HEK293 (cell line): ENCODE measurements at regions not wholly inside any gene's neighbourhood (a gene's known extent, or its start where the extent isn't known, plus 50 kb on each side); places are given as distances from the start of the nearest gene placed in this dataset.

ENCODE experiments used
- CTCF ChIA-PET: fragments of 350-600 bp; formaldehyde crosslinking; extraction: SDS; loops from one replicate; lab custom pipeline; 2021; ENCODE audit warnings: antibody characterized with exemption; lab: Yijun Ruan, JAX
- POLR2A ChIA-PET: fragments of 300-600 bp; formaldehyde crosslinking; extraction: SDS; loops from one replicate; lab custom pipeline; 2020; ENCODE audit warnings: antibody characterized with exemption, inconsistent platforms; lab: Yijun Ruan, JAX
- H3K27ac ChIP-seq: fragments of 200-500 bp; sonication (Bioruptor generic); 2 replicates; pipeline ENCODE4 v1.5.1; 2014; ENCODE audit warnings: low read depth, low read length, control low read depth, inconsistent platforms; ENCODE audit errors: extremely low read depth
- H3K36me3 ChIP-seq, 2 experiments: fragments of 200-500 bp in 1 of 2; sonication (Bioruptor generic) in 1 of 2; 1 replicate in 1 of 2; 2 replicates in 1 of 2; pipeline ENCODE4 v1.5.1; 2014 to 2017; ENCODE audit warnings: inconsistent platforms in 2 of 2, low read length in 2 of 2; ENCODE audit not compliant: control insufficient read depth in 2 of 2, insufficient read depth in 1 of 2
- H3K4me1 ChIP-seq: fragments of 200-500 bp; sonication (Bioruptor generic); 2 replicates; pipeline ENCODE4 v1.5.1; 2014; ENCODE audit warnings: mild to moderate bottlenecking, low read length, inconsistent platforms; ENCODE audit not compliant: control insufficient read depth, insufficient read depth
- H3K4me3 ChIP-seq: 2 replicates; pipeline ENCODE4 v1.5.1; 2011; ENCODE audit warnings: low read depth, mild to moderate bottlenecking, control low read depth, low read length, moderate library complexity
- H3K9me3 ChIP-seq: fragments of 200-500 bp; sonication (Bioruptor generic); 2 replicates; pipeline ENCODE4 v1.5.1; 2014; ENCODE audit warnings: low read depth, low read length, inconsistent platforms; ENCODE audit not compliant: control insufficient read depth, insufficient read depth
- GLI2 ChIP-seq: fragments of 450-650 bp; formaldehyde crosslinking; IDR thresholded peaks from 2 replicates; pipeline ENCODE4; 2017; ENCODE audit warnings: missing biosample characterization, missing genetic modification characterization, low read depth, borderline replicate concordance
- GLI4 ChIP-seq: fragments of 450-650 bp; formaldehyde crosslinking; IDR thresholded peaks from 2 replicates; pipeline ENCODE4 v1.5.1; 2016; ENCODE audit warnings: missing biosample characterization, missing genetic modification characterization
- HOXA7 ChIP-seq: sonication (generic); formaldehyde crosslinking; IDR thresholded peaks from 2 replicates; pipeline ENCODE4 v1.8.1; 2022; ENCODE audit warnings: missing genetic modification reagents, borderline replicate concordance
- KLF16 ChIP-seq: fragments of 450-650 bp; formaldehyde crosslinking; IDR thresholded peaks from 2 replicates; pipeline ENCODE4 v1.5.1; 2017; ENCODE audit warnings: missing biosample characterization, missing genetic modification characterization
- KLF9 ChIP-seq: fragments of 450-650 bp; formaldehyde crosslinking; IDR thresholded peaks from 2 replicates; pipeline ENCODE4 v1.5.1; 2016; ENCODE audit warnings: missing biosample characterization, missing genetic modification characterization, low read depth
- OSR2 ChIP-seq: fragments of 450-650 bp; formaldehyde crosslinking; IDR thresholded peaks from 2 replicates; pipeline ENCODE4 v1.5.1; 2016; ENCODE audit warnings: missing biosample characterization, missing genetic modification characterization
- SCRT1 ChIP-seq: fragments of 450-650 bp; formaldehyde crosslinking; IDR thresholded peaks from 2 replicates; pipeline ENCODE4 v1.5.1; 2016; ENCODE audit warnings: missing biosample characterization, missing genetic modification characterization, borderline replicate concordance
- TRIM28 ChIP-seq: IDR thresholded peaks from 2 replicates; pipeline ENCODE4 v1.6.1; 2011; ENCODE audit warnings: low read length, control low read depth, borderline replicate concordance
- YY1 ChIP-seq: fragments of 450-650 bp; formaldehyde crosslinking; IDR thresholded peaks from 2 replicates; pipeline ENCODE4 v1.5.1; 2018; ENCODE audit warnings: missing biosample characterization, missing genetic modification characterization
- ZNF114 ChIP-seq: fragments of 450-650 bp; formaldehyde crosslinking; IDR thresholded peaks from 2 replicates; pipeline ENCODE4 v1.5.0; 2017; ENCODE audit warnings: missing biosample characterization, missing genetic modification characterization
- ZNF132 ChIP-seq: fragments of 450-650 bp; formaldehyde crosslinking; IDR thresholded peaks from 2 replicates; pipeline ENCODE4 v1.5.1; 2017; ENCODE audit warnings: missing biosample characterization, missing genetic modification characterization, borderline replicate concordance
- ZNF19 ChIP-seq: fragments of 450-650 bp; formaldehyde crosslinking; IDR thresholded peaks from 2 replicates; pipeline ENCODE4; 2016; ENCODE audit warnings: missing biosample characterization, missing genetic modification characterization, low read depth
- ZNF221 ChIP-seq: fragments of 450-650 bp; formaldehyde crosslinking; IDR thresholded peaks from 2 replicates; pipeline ENCODE4 v1.5.1; 2017; ENCODE audit warnings: missing biosample characterization, missing genetic modification characterization, borderline replicate concordance
- ZNF274 ChIP-seq, 2 experiments: fragments of 200-500 bp in 1 of 2; fragments of 450-650 bp in 1 of 2; sonication (Bioruptor generic) in 1 of 2; formaldehyde crosslinking in 1 of 2; IDR thresholded peaks; 2 replicates each; pipeline versions ENCODE4 v1.5.1 to v1.6.1; 2014 to 2016; ENCODE audit warnings: borderline replicate concordance in 1 of 2, inconsistent platforms in 1 of 2, low read length in 1 of 2, missing biosample characterization in 1 of 2, missing genetic modification characterization in 1 of 2
- ZNF416 ChIP-seq: fragments of 450-650 bp; formaldehyde crosslinking; IDR thresholded peaks from 2 replicates; pipeline ENCODE4 v1.5.1; 2016; ENCODE audit warnings: missing biosample characterization, missing genetic modification characterization
- ZNF426 ChIP-seq: fragments of 450-650 bp; formaldehyde crosslinking; IDR thresholded peaks from 2 replicates; pipeline ENCODE4 v1.5.1; 2017; ENCODE audit warnings: missing biosample characterization, missing genetic modification characterization, mild to moderate bottlenecking, inconsistent platforms, moderate library complexity
- ZNF473 ChIP-seq: fragments of 450-650 bp; formaldehyde crosslinking; IDR thresholded peaks from 2 replicates; pipeline ENCODE4 v1.5.1; 2017; ENCODE audit warnings: missing biosample characterization, missing genetic modification characterization
- ZNF48 ChIP-seq: fragments of 450-650 bp; formaldehyde crosslinking; IDR thresholded peaks from 2 replicates; pipeline ENCODE4 v1.5.1; 2016; ENCODE audit warnings: missing biosample characterization, missing genetic modification characterization
- ZNF596 ChIP-seq: fragments of 450-650 bp; IDR thresholded peaks from 2 replicates; pipeline ENCODE4 v1.5.0; 2018; ENCODE audit warnings: missing biosample characterization, mild to moderate bottlenecking, missing genetic modification characterization, moderate library complexity
- ZNF623 ChIP-seq: fragments of 450-650 bp; formaldehyde crosslinking; IDR thresholded peaks from 2 replicates; pipeline ENCODE4 v1.5.1; 2016; ENCODE audit warnings: missing biosample characterization, missing genetic modification characterization
- ZNF654 ChIP-seq: fragments of 450-650 bp; formaldehyde crosslinking; IDR thresholded peaks from 2 replicates; pipeline ENCODE4 v1.5.1; 2016; ENCODE audit warnings: low read depth, missing biosample characterization, missing genetic modification characterization
- ZNF658 ChIP-seq: fragments of 450-650 bp; formaldehyde crosslinking; IDR thresholded peaks from 2 replicates; pipeline ENCODE4; 2016; ENCODE audit warnings: missing biosample characterization, missing genetic modification characterization
- ZNF768 ChIP-seq: fragments of 450-650 bp; formaldehyde crosslinking; IDR thresholded peaks from 2 replicates; pipeline ENCODE4 v1.5.1; 2018; ENCODE audit warnings: missing biosample characterization, mild to moderate bottlenecking, missing genetic modification characterization
- ZSCAN30 ChIP-seq: fragments of 450-650 bp; IDR thresholded peaks from 2 replicates; pipeline ENCODE4 v1.5.1; 2018; ENCODE audit warnings: missing biosample characterization, mild to moderate bottlenecking, missing genetic modification characterization, moderate library complexity
- ZXDB ChIP-seq: fragments of 450-650 bp; formaldehyde crosslinking; IDR thresholded peaks from 2 replicates; pipeline ENCODE4 v1.5.1; 2016; ENCODE audit warnings: missing biosample characterization, missing genetic modification characterization
- TF ChIP-seq, protein P1 (sequence below): fragments of 450-650 bp; formaldehyde crosslinking; conservative IDR thresholded peaks from 2 replicates; pipeline ENCODE4 v1.5.1; 2016; ENCODE audit warnings: low read depth, missing biosample characterization, missing genetic modification characterization
- TF ChIP-seq, protein P2 (sequence below): fragments of 450-650 bp; formaldehyde crosslinking; IDR thresholded peaks from 2 replicates; pipeline ENCODE4 v1.5.1; 2016; ENCODE audit warnings: missing biosample characterization, missing genetic modification characterization
- TF ChIP-seq, protein P3 (sequence below): fragments of 450-650 bp; formaldehyde crosslinking; IDR thresholded peaks from 2 replicates; pipeline ENCODE4 v1.5.1; 2016; ENCODE audit warnings: missing biosample characterization, missing genetic modification characterization

DNA sequence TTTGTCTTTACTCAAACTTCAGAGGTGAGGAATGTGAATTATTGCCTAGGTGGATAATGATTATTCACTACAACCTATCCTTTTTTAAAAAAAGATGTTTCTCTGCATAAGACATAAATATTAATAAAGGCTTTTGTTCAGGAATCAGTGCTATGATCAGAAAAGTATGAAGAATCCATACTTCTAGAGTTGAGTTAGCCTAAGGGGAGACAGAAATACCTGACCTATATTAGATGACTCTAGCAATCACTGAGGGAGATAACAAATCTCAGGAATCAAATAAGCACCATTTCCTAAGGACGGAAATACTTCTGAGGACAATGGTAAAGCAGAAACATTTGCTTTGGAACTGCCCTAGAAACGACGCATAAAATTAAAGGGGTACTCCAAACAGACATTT is 763.8 kb downstream of the GBE1 start:
- POLR2A ChIA-PET = no interaction called here
- H3K4me1 ChIP-seq = no peaks in the 10 kb centered on the region
- TF ChIP-seq ZNF623 (no peak), ZNF654 (no peak), SCRT1 (no peak), ZNF274 (IDR thresholded peaks at IDR 0.05; ENCODE audit: low read length) (no peak), ZNF274 (tag by site-specific recombination; IDR thresholded peaks at IDR 0.05; ENCODE audit: borderline replicate concordance) (no peak), GLI2 (tag by site-specific recombination) (no peak), YY1 (tag by site-specific recombination) (no peak), ZXDB (no peak), OSR2 (tag by site-specific recombination) (no peak), GLI4 (no peak), ZNF426 (no peak), ZNF19 (tag by site-specific recombination) (no peak)
- TF ChIP-seq, protein P1, sequence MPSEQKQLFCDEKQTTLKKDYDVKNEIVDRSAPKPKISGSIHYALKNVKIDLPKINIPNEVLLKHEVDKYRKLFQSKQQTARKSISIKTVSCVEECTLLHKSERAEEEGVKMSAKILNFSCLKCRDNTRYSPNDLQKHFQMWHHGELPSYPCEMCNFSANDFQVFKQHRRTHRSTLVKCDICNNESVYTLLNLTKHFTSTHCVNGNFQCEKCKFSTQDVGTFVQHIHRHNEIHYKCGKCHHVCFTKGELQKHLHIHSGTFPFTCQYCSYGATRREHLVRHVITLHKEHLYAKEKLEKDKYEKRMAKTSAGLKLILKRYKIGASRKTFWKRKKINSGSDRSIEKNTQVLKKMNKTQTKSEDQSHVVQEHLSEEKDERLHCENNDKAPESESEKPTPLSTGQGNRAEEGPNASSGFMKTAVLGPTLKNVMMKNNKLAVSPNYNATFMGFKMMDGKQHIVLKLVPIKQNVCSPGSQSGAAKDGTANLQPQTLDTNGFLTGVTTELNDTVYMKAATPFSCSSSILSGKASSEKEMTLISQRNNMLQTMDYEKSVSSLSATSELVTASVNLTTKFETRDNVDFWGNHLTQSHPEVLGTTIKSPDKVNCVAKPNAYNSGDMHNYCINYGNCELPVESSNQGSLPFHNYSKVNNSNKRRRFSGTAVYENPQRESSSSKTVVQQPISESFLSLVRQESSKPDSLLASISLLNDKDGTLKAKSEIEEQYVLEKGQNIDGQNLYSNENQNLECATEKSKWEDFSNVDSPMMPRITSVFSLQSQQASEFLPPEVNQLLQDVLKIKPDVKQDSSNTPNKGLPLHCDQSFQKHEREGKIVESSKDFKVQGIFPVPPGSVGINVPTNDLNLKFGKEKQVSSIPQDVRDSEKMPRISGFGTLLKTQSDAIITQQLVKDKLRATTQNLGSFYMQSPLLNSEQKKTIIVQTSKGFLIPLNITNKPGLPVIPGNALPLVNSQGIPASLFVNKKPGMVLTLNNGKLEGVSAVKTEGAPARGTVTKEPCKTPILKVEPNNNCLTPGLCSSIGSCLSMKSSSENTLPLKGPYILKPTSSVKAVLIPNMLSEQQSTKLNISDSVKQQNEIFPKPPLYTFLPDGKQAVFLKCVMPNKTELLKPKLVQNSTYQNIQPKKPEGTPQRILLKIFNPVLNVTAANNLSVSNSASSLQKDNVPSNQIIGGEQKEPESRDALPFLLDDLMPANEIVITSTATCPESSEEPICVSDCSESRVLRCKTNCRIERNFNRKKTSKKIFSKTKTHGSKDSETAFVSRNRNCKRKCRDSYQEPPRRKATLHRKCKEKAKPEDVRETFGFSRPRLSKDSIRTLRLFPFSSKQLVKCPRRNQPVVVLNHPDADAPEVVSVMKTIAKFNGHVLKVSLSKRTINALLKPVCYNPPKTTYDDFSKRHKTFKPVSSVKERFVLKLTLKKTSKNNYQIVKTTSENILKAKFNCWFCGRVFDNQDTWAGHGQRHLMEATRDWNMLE = no peak
- TF ChIP-seq, protein P2, sequence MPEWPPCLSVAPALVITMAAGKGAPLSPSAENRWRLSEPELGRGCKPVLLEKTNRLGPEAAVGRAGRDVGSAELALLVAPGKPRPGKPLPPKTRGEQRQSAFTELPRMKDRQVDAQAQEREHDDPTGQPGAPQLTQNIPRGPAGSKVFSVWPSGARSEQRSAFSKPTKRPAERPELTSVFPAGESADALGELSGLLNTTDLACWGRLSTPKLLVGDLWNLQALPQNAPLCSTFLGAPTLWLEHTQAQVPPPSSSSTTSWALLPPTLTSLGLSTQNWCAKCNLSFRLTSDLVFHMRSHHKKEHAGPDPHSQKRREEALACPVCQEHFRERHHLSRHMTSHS (tag by site-specific recombination) = no peak
- TF ChIP-seq, all 188 proteins: peak for 0
- Histone ChIP-seq H3K4me3 (no peak overlapping the region), H3K9me3 (no peaks in the 10 kb centered on the region), H3K27ac (no peak overlapping the region), H3K36me3 (no peaks in the 10 kb centered on the region)
- CTCF ChIA-PET = no interaction called here

DNA sequence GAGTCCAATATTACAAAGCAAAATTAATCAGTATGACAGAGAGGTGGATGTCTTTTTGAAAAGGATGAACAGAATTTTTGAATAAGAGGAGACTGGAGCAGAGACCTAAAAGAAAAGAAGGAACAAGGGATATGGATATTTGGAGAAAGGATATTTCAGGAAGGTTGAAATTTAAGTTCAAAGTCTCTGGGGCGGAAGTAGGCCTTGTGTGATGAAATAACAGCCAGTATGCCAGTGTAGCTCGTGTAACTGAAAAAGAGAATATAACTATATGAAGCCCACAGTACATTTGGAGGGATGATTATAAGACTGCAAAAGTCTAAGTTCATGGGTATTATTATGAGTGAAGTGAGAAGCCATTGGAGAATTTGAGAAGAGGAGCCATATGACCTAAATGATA is 766.7 kb downstream of the GBE1 start:
- no peaks in the 10 kb centered on the region for H3K9me3 ChIP-seq
- CTCF ChIA-PET = no interaction called here
- H3K4me3 ChIP-seq = no peak overlapping the region
- POLR2A ChIA-PET = no interaction called here
- no peaks in the 10 kb centered on the region for H3K4me1 ChIP-seq
- no peaks in the 10 kb centered on the region for H3K36me3 ChIP-seq
- H3K27ac ChIP-seq = no peak overlapping the region
- TF ChIP-seq ZNF473 (no peak), KLF16 (no peak), SCRT1 (no peak), ZNF416 (tag by site-specific recombination) (no peak), ZNF596 (tag by site-specific recombination) (no peak), ZNF768 (no peak), ZNF114 (tag by site-specific recombination) (no peak), ZNF221 (tag by site-specific recombination) (no peak), ZNF658 (tag by site-specific recombination) (no peak), ZNF48 (no peak), TRIM28 (no peak), KLF9 (tag by site-specific recombination) (no peak), HOXA7 (CRISPR knock-in tag) (no peak), ZNF132 (tag by site-specific recombination) (no peak), ZSCAN30 (tag by site-specific recombination) (no peak)
- TF ChIP-seq, protein P3, sequence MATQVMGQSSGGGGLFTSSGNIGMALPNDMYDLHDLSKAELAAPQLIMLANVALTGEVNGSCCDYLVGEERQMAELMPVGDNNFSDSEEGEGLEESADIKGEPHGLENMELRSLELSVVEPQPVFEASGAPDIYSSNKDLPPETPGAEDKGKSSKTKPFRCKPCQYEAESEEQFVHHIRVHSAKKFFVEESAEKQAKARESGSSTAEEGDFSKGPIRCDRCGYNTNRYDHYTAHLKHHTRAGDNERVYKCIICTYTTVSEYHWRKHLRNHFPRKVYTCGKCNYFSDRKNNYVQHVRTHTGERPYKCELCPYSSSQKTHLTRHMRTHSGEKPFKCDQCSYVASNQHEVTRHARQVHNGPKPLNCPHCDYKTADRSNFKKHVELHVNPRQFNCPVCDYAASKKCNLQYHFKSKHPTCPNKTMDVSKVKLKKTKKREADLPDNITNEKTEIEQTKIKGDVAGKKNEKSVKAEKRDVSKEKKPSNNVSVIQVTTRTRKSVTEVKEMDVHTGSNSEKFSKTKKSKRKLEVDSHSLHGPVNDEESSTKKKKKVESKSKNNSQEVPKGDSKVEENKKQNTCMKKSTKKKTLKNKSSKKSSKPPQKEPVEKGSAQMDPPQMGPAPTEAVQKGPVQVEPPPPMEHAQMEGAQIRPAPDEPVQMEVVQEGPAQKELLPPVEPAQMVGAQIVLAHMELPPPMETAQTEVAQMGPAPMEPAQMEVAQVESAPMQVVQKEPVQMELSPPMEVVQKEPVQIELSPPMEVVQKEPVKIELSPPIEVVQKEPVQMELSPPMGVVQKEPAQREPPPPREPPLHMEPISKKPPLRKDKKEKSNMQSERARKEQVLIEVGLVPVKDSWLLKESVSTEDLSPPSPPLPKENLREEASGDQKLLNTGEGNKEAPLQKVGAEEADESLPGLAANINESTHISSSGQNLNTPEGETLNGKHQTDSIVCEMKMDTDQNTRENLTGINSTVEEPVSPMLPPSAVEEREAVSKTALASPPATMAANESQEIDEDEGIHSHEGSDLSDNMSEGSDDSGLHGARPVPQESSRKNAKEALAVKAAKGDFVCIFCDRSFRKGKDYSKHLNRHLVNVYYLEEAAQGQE = no peak
